ENCODE measurements at regions not wholly inside any gene's neighbourhood (a gene's known extent, or its start where the extent isn't known, plus 50 kb on each side); places are given as distances from the start of the nearest gene placed in this dataset.

DNA sequence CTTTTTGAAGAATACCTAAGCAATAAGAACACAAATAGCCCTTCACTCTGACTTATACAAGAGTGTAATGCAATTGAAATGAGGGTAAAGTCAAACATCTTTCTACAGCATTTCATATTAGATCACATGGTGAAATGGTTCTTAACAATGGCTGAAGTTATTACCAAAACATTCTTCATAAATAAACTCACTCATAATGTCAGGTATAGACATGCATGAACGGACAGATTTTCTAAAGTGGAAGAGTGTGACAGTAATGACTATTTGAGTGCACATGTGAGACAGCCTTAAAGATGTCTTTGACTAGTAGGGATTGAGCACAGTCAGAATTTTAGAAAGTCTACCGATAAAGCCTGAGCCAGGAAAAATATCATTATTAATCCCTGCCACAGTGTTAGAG is 471.0 kb downstream of the ZPLD1 start:
- no peak for TF ChIP-seq POLR2A (IDR thresholded peaks at IDR 0.05)
- TF ChIP-seq, protein P1, sequence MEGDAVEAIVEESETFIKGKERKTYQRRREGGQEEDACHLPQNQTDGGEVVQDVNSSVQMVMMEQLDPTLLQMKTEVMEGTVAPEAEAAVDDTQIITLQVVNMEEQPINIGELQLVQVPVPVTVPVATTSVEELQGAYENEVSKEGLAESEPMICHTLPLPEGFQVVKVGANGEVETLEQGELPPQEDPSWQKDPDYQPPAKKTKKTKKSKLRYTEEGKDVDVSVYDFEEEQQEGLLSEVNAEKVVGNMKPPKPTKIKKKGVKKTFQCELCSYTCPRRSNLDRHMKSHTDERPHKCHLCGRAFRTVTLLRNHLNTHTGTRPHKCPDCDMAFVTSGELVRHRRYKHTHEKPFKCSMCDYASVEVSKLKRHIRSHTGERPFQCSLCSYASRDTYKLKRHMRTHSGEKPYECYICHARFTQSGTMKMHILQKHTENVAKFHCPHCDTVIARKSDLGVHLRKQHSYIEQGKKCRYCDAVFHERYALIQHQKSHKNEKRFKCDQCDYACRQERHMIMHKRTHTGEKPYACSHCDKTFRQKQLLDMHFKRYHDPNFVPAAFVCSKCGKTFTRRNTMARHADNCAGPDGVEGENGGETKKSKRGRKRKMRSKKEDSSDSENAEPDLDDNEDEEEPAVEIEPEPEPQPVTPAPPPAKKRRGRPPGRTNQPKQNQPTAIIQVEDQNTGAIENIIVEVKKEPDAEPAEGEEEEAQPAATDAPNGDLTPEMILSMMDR (IDR thresholded peaks at IDR 0.05): no peak
